Karpas-422 (cell line): ENCODE measurements at regions not wholly inside any gene's neighbourhood (a gene's known extent, or its start where the extent isn't known, plus 50 kb on each side); places are given as distances from the start of the nearest gene placed in this dataset.

Experiments used
- DNase-seq: peaks from one replicate; pipeline ENCODE4 v3.0.0-alpha.2; 2015
- H2AFZ ChIP-seq: fragments of 200-600 bp; sonication (generic); 2 replicates; pipeline ENCODE4 v1.6.1; 2014; ENCODE audit warnings: antibody characterized with exemption, low read length, mixed read lengths
- H3K27ac ChIP-seq: fragments of 200-600 bp; sonication (generic); 2 replicates; pipeline ENCODE4 v1.5.1; 2014; ENCODE audit warnings: mild to moderate bottlenecking, low read length, moderate library complexity
- H3K27me3 ChIP-seq: fragments of 200-600 bp; sonication (generic); 2 replicates; pipeline ENCODE4 v1.6.1; 2014; ENCODE audit warnings: low read length, mixed read lengths
- H3K36me3 ChIP-seq: fragments of 200-600 bp; sonication (generic); 2 replicates; pipeline ENCODE4 v1.6.1; 2014; ENCODE audit warnings: low read length, mixed read lengths; ENCODE audit not compliant: insufficient read depth
- H3K4me1 ChIP-seq: fragments of 200-600 bp; sonication (generic); 2 replicates; pipeline ENCODE4 v1.6.1; 2014; ENCODE audit warnings: mild to moderate bottlenecking, low read length, mixed read lengths
- H3K4me2 ChIP-seq: fragments of 200-600 bp; sonication (generic); 2 replicates; pipeline ENCODE4 v1.6.1; 2014; ENCODE audit warnings: low read length, low read depth, mild to moderate bottlenecking; ENCODE audit not compliant: poor library complexity, severe bottlenecking
- H3K4me3 ChIP-seq: fragments of 200-600 bp; sonication (generic); 2 replicates; pipeline ENCODE4 v1.5.1; 2014; ENCODE audit warnings: mild to moderate bottlenecking, antibody characterized with exemption, low read length, mixed read lengths
- H3K79me2 ChIP-seq: fragments of 200-600 bp; sonication (generic); 2 replicates; pipeline ENCODE4 v1.6.1; 2014; ENCODE audit warnings: mild to moderate bottlenecking, low read length, mixed read lengths
- H3K9ac ChIP-seq: fragments of 200-600 bp; sonication (generic); 2 replicates; pipeline ENCODE4 v1.6.0; 2014; ENCODE audit warnings: low read length
- H3K9me2 ChIP-seq: fragments of 200-600 bp; sonication (generic), shearing (Covaris generic); replicated peaks from 2 replicates; pipeline ENCODE4 v1.6.0; 2014; ENCODE audit warnings: mild to moderate bottlenecking, low read length, moderate library complexity; ENCODE audit not compliant: insufficient read depth
- H3K9me3 ChIP-seq: fragments of 300-700, 200-600 bp; sonication (generic); 2 replicates; pipeline ENCODE4 v1.6.1; 2014; ENCODE audit warnings: low read length, mixed read lengths
- H4K20me1 ChIP-seq: fragments of 200-600 bp; sonication (generic); 2 replicates; pipeline ENCODE4 v1.6.1; 2014; ENCODE audit warnings: mild to moderate bottlenecking, antibody characterized with exemption, low read length, low read depth; ENCODE audit not compliant: insufficient read depth

GRCh38 chr7:21044913-21045568 is 258.4 kb upstream of the SP8 start:
- Histone ChIP-seq H3K36me3 (no peaks in the 10 kb centered on the region), H3K4me3 (no peak overlapping the region), H3K9me2 (no peaks in the 10 kb centered on the region), H2AFZ (no peak overlapping the region), H4K20me1 (no peaks in the 10 kb centered on the region), H3K9ac (no peak overlapping the region), H3K4me2 (no peak overlapping the region), H3K9me3 (no peaks in the 10 kb centered on the region), H3K27me3 (no peaks in the 10 kb centered on the region), H3K79me2 (no peaks in the 10 kb centered on the region), H3K27ac (no peak overlapping the region), H3K4me1 (no peaks in the 10 kb centered on the region)
- no peak for DNase-seq

- Histone ChIP-seq H3K27me3 (no peaks in the 10 kb centered on the region), H3K79me2 (no peaks in the 10 kb centered on the region), H2AFZ (no peak overlapping the region), H3K27ac (no peak overlapping the region), H3K9me2 (no peaks in the 10 kb centered on the region), H3K4me2 (no peak overlapping the region), H3K9ac (no peak overlapping the region), H3K4me1 (no peaks in the 10 kb centered on the region), H4K20me1 (no peaks in the 10 kb centered on the region), H3K4me3 (no peak overlapping the region), H3K36me3 (no peaks in the 10 kb centered on the region), H3K9me3 (no peaks in the 10 kb centered on the region)
- DNase-seq: no peak
These were observed 265.2 kb upstream of the SP8 start for GRCh38 chr7:21051865-21052264.

DNA sequence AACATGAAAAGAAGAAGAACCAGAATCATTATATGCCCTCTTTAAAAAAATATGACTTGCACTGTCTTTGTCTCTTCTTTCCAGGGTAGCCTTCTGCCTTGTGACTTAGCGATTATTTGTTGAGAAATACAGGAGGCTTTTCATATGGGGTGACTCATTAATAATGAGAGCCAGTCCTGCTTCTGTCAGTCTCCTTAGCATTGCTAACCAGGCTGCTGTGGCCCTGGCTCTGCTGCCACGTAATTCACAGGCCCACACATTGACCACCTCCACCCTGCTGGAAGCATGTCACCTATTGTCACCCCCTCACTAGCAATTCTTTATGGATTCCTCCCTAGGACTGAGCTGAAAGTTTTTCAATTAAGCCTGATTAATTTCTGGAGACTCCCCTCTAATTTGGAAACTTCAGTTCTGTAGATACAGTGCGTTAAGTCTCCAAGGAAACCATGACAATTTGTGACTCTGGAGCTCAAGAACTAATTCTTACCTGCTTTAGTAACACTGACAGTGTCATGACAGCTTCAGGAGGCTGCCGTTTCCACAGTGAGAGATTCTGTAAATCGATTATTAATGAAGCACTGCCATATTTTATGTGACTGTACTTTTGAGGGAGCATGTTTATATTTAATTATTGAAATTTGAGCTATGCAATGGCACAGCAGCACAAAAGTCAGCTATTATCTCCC is 267.9 kb upstream of the SP8 start:
- Histone ChIP-seq H3K4me2 (no peak overlapping the region), H4K20me1 (no peaks in the 10 kb centered on the region), H3K27ac (no peak overlapping the region), H3K36me3 (no peaks in the 10 kb centered on the region), H3K9me2 (no peaks in the 10 kb centered on the region), H3K9ac (no peak overlapping the region), H3K79me2 (no peaks in the 10 kb centered on the region), H3K27me3 (no peaks in the 10 kb centered on the region), H3K9me3 (no peaks in the 10 kb centered on the region), H2AFZ (no peak overlapping the region), H3K4me3 (no peak overlapping the region), H3K4me1 (no peaks in the 10 kb centered on the region)
- DNase-seq: no peak

GRCh38 chr7:21059069-21059468 is 272.4 kb upstream of the SP8 start:
- H3K4me2 ChIP-seq: no peak overlapping the region
- no peak overlapping the region for H2AFZ ChIP-seq
- H3K36me3 ChIP-seq: no peaks in the 10 kb centered on the region
- H3K9me2 ChIP-seq: no peaks in the 10 kb centered on the region
- H3K4me3 ChIP-seq: no peak overlapping the region
- no peaks in the 10 kb centered on the region for H4K20me1 ChIP-seq
- no peak overlapping the region for H3K9ac ChIP-seq
- no peaks in the 10 kb centered on the region for H3K9me3 ChIP-seq
- no peaks in the 10 kb centered on the region for H3K79me2 ChIP-seq
- DNase-seq: no peak
- H3K27me3 ChIP-seq: no peaks in the 10 kb centered on the region
- H3K4me1 ChIP-seq: no peaks in the 10 kb centered on the region
- no peak overlapping the region for H3K27ac ChIP-seq

- Histone ChIP-seq H3K27ac (no peak overlapping the region), H3K4me1 (no peaks in the 10 kb centered on the region), H4K20me1 (no peaks in the 10 kb centered on the region), H3K36me3 (no peaks in the 10 kb centered on the region), H3K9me3 (no peaks in the 10 kb centered on the region), H3K4me2 (no peak overlapping the region), H3K4me3 (no peak overlapping the region), H3K9me2 (no peaks in the 10 kb centered on the region), H3K79me2 (no peaks in the 10 kb centered on the region), H2AFZ (no peak overlapping the region), H3K9ac (no peak overlapping the region), H3K27me3 (no peaks in the 10 kb centered on the region)
- DNase-seq: no peak
These were observed 276.4 kb upstream of the SP8 start for GRCh38 chr7:21063106-21063505.

GRCh38 chr7:21064698-21065648 is 278.3 kb upstream of the SP8 start:
- no peaks in the 10 kb centered on the region for H3K27me3 ChIP-seq

GRCh38 chr7:21066221-21066620 is 279.5 kb upstream of the SP8 start:
- no peak overlapping the region for H3K4me3 ChIP-seq

More at GRCh38 chr7:21064698-21065648, 278.3 kb upstream of the SP8 start:
- H3K27ac ChIP-seq: no peak overlapping the region
- no peak for DNase-seq
- H3K4me1 ChIP-seq: no peaks in the 10 kb centered on the region
- no peaks in the 10 kb centered on the region for H3K9me3 ChIP-seq
- H4K20me1 ChIP-seq: no peaks in the 10 kb centered on the region
- no peaks in the 10 kb centered on the region for H3K79me2 ChIP-seq
- no peak overlapping the region for H3K4me2 ChIP-seq
- H3K4me3 ChIP-seq: no peak overlapping the region
- no peaks in the 10 kb centered on the region for H3K36me3 ChIP-seq
- H3K9ac ChIP-seq: no peak overlapping the region
- no peaks in the 10 kb centered on the region for H3K9me2 ChIP-seq
- H2AFZ ChIP-seq: no peak overlapping the region

GRCh38 chr7:21067216-21067615 is 280.5 kb upstream of the SP8 start:
- Histone ChIP-seq H4K20me1 (no peaks in the 10 kb centered on the region), H2AFZ (no peak overlapping the region), H3K4me2 (no peak overlapping the region), H3K9me3 (no peaks in the 10 kb centered on the region), H3K36me3 (no peaks in the 10 kb centered on the region), H3K79me2 (no peaks in the 10 kb centered on the region), H3K9ac (no peak overlapping the region), H3K9me2 (no peaks in the 10 kb centered on the region), H3K4me1 (no peaks in the 10 kb centered on the region), H3K27me3 (no peaks in the 10 kb centered on the region), H3K27ac (no peak overlapping the region), H3K4me3 (no peak overlapping the region)
- DNase-seq: no peak

More at GRCh38 chr7:21066221-21066620, 279.5 kb upstream of the SP8 start:
- H4K20me1 ChIP-seq: no peaks in the 10 kb centered on the region
- H3K9ac ChIP-seq: no peak overlapping the region
- H3K79me2 ChIP-seq: no peaks in the 10 kb centered on the region
- no peaks in the 10 kb centered on the region for H3K9me2 ChIP-seq
- H3K27ac ChIP-seq: no peak overlapping the region
- H3K4me2 ChIP-seq: no peak overlapping the region
- no peak overlapping the region for H2AFZ ChIP-seq
- no peaks in the 10 kb centered on the region for H3K9me3 ChIP-seq
- H3K4me1 ChIP-seq: no peaks in the 10 kb centered on the region
- no peaks in the 10 kb centered on the region for H3K27me3 ChIP-seq
- DNase-seq: no peak
- no peaks in the 10 kb centered on the region for H3K36me3 ChIP-seq
